ENCODE measurements at regions not wholly inside any gene's neighbourhood (a gene's known extent, or its start where the extent isn't known, plus 50 kb on each side); places are given as distances from the start of the nearest gene placed in this dataset.
"Not testable (repeated sequence)": the region's sequence is repeated elsewhere in the genome, so short reads cannot be mapped to it uniquely, and the experiment has no call there.

GRCh38 chr4:174071595-174071994 is 211.9 kb downstream of the FBXO8 start:
- no peaks in the 10 kb centered on the region for H3K4me1 ChIP-seq (ENCODE audit: control insufficient read depth, insufficient read depth, low read length, unreplicated experiment)
- H3K4me3 ChIP-seq (ENCODE audit: low read depth, low read length), result no peak overlapping the region
- H3K27ac ChIP-seq (ENCODE audit: low read depth, low read length), result no peak overlapping the region
- no peaks in the 10 kb centered on the region for H3K79me2 ChIP-seq (ENCODE audit: control insufficient read depth, insufficient read depth, low read length, unreplicated experiment)
- H3K36me3 ChIP-seq (ENCODE audit: insufficient read depth, low read length), result no peaks in the 10 kb centered on the region
- H3K27me3 ChIP-seq (ENCODE audit: insufficient read depth, low read length), result no peaks in the 10 kb centered on the region
- no peak overlapping the region for H2AFZ ChIP-seq (ENCODE audit: low read length, unreplicated experiment)

GRCh38 chr4:174069848-174070330 is 213.6 kb downstream of the FBXO8 start:
- Histone ChIP-seq H3K4me3 (ENCODE audit: low read depth, low read length) (no peak overlapping the region), H3K79me2 (ENCODE audit: control insufficient read depth, insufficient read depth, low read length, unreplicated experiment) (no peaks in the 10 kb centered on the region), H3K27ac (ENCODE audit: low read depth, low read length) (no peak overlapping the region), H3K4me1 (ENCODE audit: control insufficient read depth, insufficient read depth, low read length, unreplicated experiment) (no peaks in the 10 kb centered on the region), H2AFZ (ENCODE audit: low read length, unreplicated experiment) (no peak overlapping the region), H3K27me3 (ENCODE audit: insufficient read depth, low read length) (no peaks in the 10 kb centered on the region), H3K36me3 (ENCODE audit: insufficient read depth, low read length) (no peaks in the 10 kb centered on the region)

GRCh38 chr4:174066611-174067205 is 216.8 kb downstream of the FBXO8 start:
- H3K36me3 ChIP-seq (ENCODE audit: insufficient read depth, low read length), result no peaks in the 10 kb centered on the region
- no peak overlapping the region for H2AFZ ChIP-seq (ENCODE audit: low read length, unreplicated experiment)
- H3K27ac ChIP-seq (ENCODE audit: low read depth, low read length), result no peak overlapping the region
- no peaks in the 10 kb centered on the region for H3K79me2 ChIP-seq (ENCODE audit: control insufficient read depth, insufficient read depth, low read length, unreplicated experiment)
- H3K4me3 ChIP-seq (ENCODE audit: low read depth, low read length), result no peak overlapping the region
- H3K27me3 ChIP-seq (ENCODE audit: insufficient read depth, low read length), result no peaks in the 10 kb centered on the region
- no peaks in the 10 kb centered on the region for H3K4me1 ChIP-seq (ENCODE audit: control insufficient read depth, insufficient read depth, low read length, unreplicated experiment)

- no peaks in the 10 kb centered on the region for H3K36me3 ChIP-seq (ENCODE audit: insufficient read depth, low read length)
- no peak overlapping the region for H3K4me3 ChIP-seq (ENCODE audit: low read depth, low read length)
- no peak overlapping the region for H3K27ac ChIP-seq (ENCODE audit: low read depth, low read length)
- H3K79me2 ChIP-seq (ENCODE audit: control insufficient read depth, insufficient read depth, low read length, unreplicated experiment), result no peaks in the 10 kb centered on the region
- H3K27me3 ChIP-seq (ENCODE audit: insufficient read depth, low read length), result no peaks in the 10 kb centered on the region
- H2AFZ ChIP-seq (ENCODE audit: low read length, unreplicated experiment), result no peak overlapping the region
- H3K4me1 ChIP-seq (ENCODE audit: control insufficient read depth, insufficient read depth, low read length, unreplicated experiment), result no peaks in the 10 kb centered on the region
Observed at GRCh38 chr4:174062831-174063230, 220.6 kb downstream of the FBXO8 start.

- no peak overlapping the region for H3K4me3 ChIP-seq (ENCODE audit: low read depth, low read length)
- H3K4me1 ChIP-seq (ENCODE audit: control insufficient read depth, insufficient read depth, low read length, unreplicated experiment), result no peaks in the 10 kb centered on the region
- H2AFZ ChIP-seq (ENCODE audit: low read length, unreplicated experiment), result no peak overlapping the region
- no peaks in the 10 kb centered on the region for H3K79me2 ChIP-seq (ENCODE audit: control insufficient read depth, insufficient read depth, low read length, unreplicated experiment)
- H3K27me3 ChIP-seq (ENCODE audit: insufficient read depth, low read length), result no peaks in the 10 kb centered on the region
- H3K27ac ChIP-seq (ENCODE audit: low read depth, low read length), result no peak overlapping the region
- H3K36me3 ChIP-seq (ENCODE audit: insufficient read depth, low read length), result no peaks in the 10 kb centered on the region
Observed at GRCh38 chr4:174061026-174061425, 222.4 kb downstream of the FBXO8 start.

GRCh38 chr4:174058846-174059245 is 224.6 kb downstream of the FBXO8 start:
- Histone ChIP-seq H3K36me3 (ENCODE audit: insufficient read depth, low read length) (no peaks in the 10 kb centered on the region), H3K27ac (ENCODE audit: low read depth, low read length) (no peak overlapping the region), H3K4me3 (ENCODE audit: low read depth, low read length) (no peak overlapping the region), H3K27me3 (ENCODE audit: insufficient read depth, low read length) (no peaks in the 10 kb centered on the region), H3K4me1 (ENCODE audit: control insufficient read depth, insufficient read depth, low read length, unreplicated experiment) (no peaks in the 10 kb centered on the region), H2AFZ (ENCODE audit: low read length, unreplicated experiment) (no peak overlapping the region), H3K79me2 (ENCODE audit: control insufficient read depth, insufficient read depth, low read length, unreplicated experiment) (no peaks in the 10 kb centered on the region)

GRCh38 chr4:174056959-174057358 is 226.5 kb downstream of the FBXO8 start:
- Histone ChIP-seq H3K27me3 (ENCODE audit: insufficient read depth, low read length) (no peaks in the 10 kb centered on the region), H3K27ac (ENCODE audit: low read depth, low read length) (no peak overlapping the region)

GRCh38 chr4:174055344-174055743 is 228.1 kb downstream of the FBXO8 start:
- no peaks in the 10 kb centered on the region for H3K27me3 ChIP-seq (ENCODE audit: insufficient read depth, low read length)
- no peak overlapping the region for H2AFZ ChIP-seq (ENCODE audit: low read length, unreplicated experiment)
- H3K27ac ChIP-seq (ENCODE audit: low read depth, low read length), result no peak overlapping the region
- no peaks in the 10 kb centered on the region for H3K36me3 ChIP-seq (ENCODE audit: insufficient read depth, low read length)
- H3K4me1 ChIP-seq (ENCODE audit: control insufficient read depth, insufficient read depth, low read length, unreplicated experiment), result no peaks in the 10 kb centered on the region
- H3K79me2 ChIP-seq (ENCODE audit: control insufficient read depth, insufficient read depth, low read length, unreplicated experiment), result no peaks in the 10 kb centered on the region
- H3K4me3 ChIP-seq (ENCODE audit: low read depth, low read length), result no peak overlapping the region

More at GRCh38 chr4:174056959-174057358, 226.5 kb downstream of the FBXO8 start:
- Histone ChIP-seq H3K79me2 (ENCODE audit: control insufficient read depth, insufficient read depth, low read length, unreplicated experiment) (no peaks in the 10 kb centered on the region), H2AFZ (ENCODE audit: low read length, unreplicated experiment) (no peak overlapping the region), H3K4me3 (ENCODE audit: low read depth, low read length) (no peak overlapping the region), H3K4me1 (ENCODE audit: control insufficient read depth, insufficient read depth, low read length, unreplicated experiment) (no peaks in the 10 kb centered on the region), H3K36me3 (ENCODE audit: insufficient read depth, low read length) (no peaks in the 10 kb centered on the region)

GRCh38 chr4:174053895-174054294 is 229.6 kb downstream of the FBXO8 start:
- Histone ChIP-seq H3K4me3 (ENCODE audit: low read depth, low read length) (no peak overlapping the region), H3K4me1 (ENCODE audit: control insufficient read depth, insufficient read depth, low read length, unreplicated experiment) (no peaks in the 10 kb centered on the region), H2AFZ (ENCODE audit: low read length, unreplicated experiment) (no peak overlapping the region), H3K79me2 (ENCODE audit: control insufficient read depth, insufficient read depth, low read length, unreplicated experiment) (no peaks in the 10 kb centered on the region), H3K27ac (ENCODE audit: low read depth, low read length) (no peak overlapping the region), H3K36me3 (ENCODE audit: insufficient read depth, low read length) (no peaks in the 10 kb centered on the region), H3K27me3 (ENCODE audit: insufficient read depth, low read length) (no peaks in the 10 kb centered on the region)

- no peaks in the 10 kb centered on the region for H3K36me3 ChIP-seq (ENCODE audit: insufficient read depth, low read length)
- H3K4me3 ChIP-seq (ENCODE audit: low read depth, low read length), result no peak overlapping the region
- H3K79me2 ChIP-seq (ENCODE audit: control insufficient read depth, insufficient read depth, low read length, unreplicated experiment), result no peaks in the 10 kb centered on the region
- no peak overlapping the region for H2AFZ ChIP-seq (ENCODE audit: low read length, unreplicated experiment)
- no peak overlapping the region for H3K27ac ChIP-seq (ENCODE audit: low read depth, low read length)
- no peaks in the 10 kb centered on the region for H3K4me1 ChIP-seq (ENCODE audit: control insufficient read depth, insufficient read depth, low read length, unreplicated experiment)
- H3K27me3 ChIP-seq (ENCODE audit: insufficient read depth, low read length), result no peaks in the 10 kb centered on the region
Observed at GRCh38 chr4:174047363-174047762, 236.1 kb downstream of the FBXO8 start.

GRCh38 chr4:174045829-174046228 is 237.6 kb downstream of the FBXO8 start:
- not testable (repeated sequence) for H3K79me2 ChIP-seq (ENCODE audit: control insufficient read depth, insufficient read depth, low read length, unreplicated experiment); H2AFZ ChIP-seq (ENCODE audit: low read length, unreplicated experiment); H3K36me3 ChIP-seq (ENCODE audit: insufficient read depth, low read length); H3K27me3 ChIP-seq (ENCODE audit: insufficient read depth, low read length); H3K27ac ChIP-seq (ENCODE audit: low read depth, low read length); H3K4me1 ChIP-seq (ENCODE audit: control insufficient read depth, insufficient read depth, low read length, unreplicated experiment); H3K4me3 ChIP-seq (ENCODE audit: low read depth, low read length)

All from ACC112 (cell line).